H1 (cell line): ENCODE measurements at regions not wholly inside any gene's neighbourhood (a gene's known extent, or its start where the extent isn't known, plus 50 kb on each side); places are given as distances from the start of the nearest gene placed in this dataset.

Experiments used
- EGR1 ChIP-seq: IDR thresholded peaks from 2 replicates; pipeline ENCODE4 v1.6.1; 2011; ENCODE audit warnings: low read depth, low read length, borderline replicate concordance
- EZH2 ChIP-seq: fragments of 200-600 bp; sonication (generic); IDR thresholded peaks from 2 replicates; pipeline ENCODE4 v1.7.1; 2012; ENCODE audit warnings: low read depth, mild to moderate bottlenecking, moderate library complexity, low read length, inconsistent platforms; ENCODE audit not compliant: severe bottlenecking
- HDAC6 ChIP-seq: IDR thresholded peaks from one replicate; pipeline ENCODE4 v1.7.1; 2012; ENCODE audit warnings: low read depth, mild to moderate bottlenecking, inconsistent platforms, low read length, moderate library complexity
- KDM5A ChIP-seq: fragments of 200-600 bp; IDR thresholded peaks from 2 replicates; pipeline ENCODE4 v1.7.1; 2012; ENCODE audit warnings: mild to moderate bottlenecking, low read length, inconsistent platforms, mixed read lengths
- NRF1 ChIP-seq: IDR thresholded peaks from 2 replicates; pipeline ENCODE4 v1.6.1; 2011; ENCODE audit warnings: mild to moderate bottlenecking, low read depth, low read length, improper control_type of control experiment
- POLR2A ChIP-seq, 2 experiments: IDR thresholded peaks; 1 replicate in 1 of 2; 2 replicates in 1 of 2; pipeline ENCODE4 v1.6.1; 2011; ENCODE audit warnings: low read depth in 2 of 2, low read length in 2 of 2, mild to moderate bottlenecking in 2 of 2; ENCODE audit errors: control extremely low read depth in 1 of 2
- RAD21 ChIP-seq, 2 experiments: IDR thresholded peaks in 1 of 2; conservative IDR thresholded peaks in 1 of 2; 2 replicates each; pipeline ENCODE4 v1.6.1; 2011; ENCODE audit warnings: low read depth in 2 of 2, low read length in 2 of 2, improper control_type of control experiment in 1 of 2, inconsistent platforms in 1 of 2, mild to moderate bottlenecking in 1 of 2, moderate library complexity in 1 of 2
- SUZ12 ChIP-seq: fragments of 200-600 bp; sonication (generic); IDR thresholded peaks from 2 replicates; pipeline ENCODE4 v1.6.1; 2012; ENCODE audit warnings: mild to moderate bottlenecking, inconsistent platforms, low read length, moderate library complexity, mixed read lengths
- YY1 ChIP-seq: IDR thresholded peaks from 2 replicates; pipeline ENCODE4 v1.6.1; 2011; ENCODE audit warnings: low read depth, mild to moderate bottlenecking, low read length
- TF ChIP-seq, protein P1 (sequence below), 3 experiments: IDR thresholded peaks; 1 replicate in 2 of 3; 2 replicates in 1 of 3; pipeline versions ENCODE4 v1.5.1 to v1.6.1; 2011; ENCODE audit warnings: low read length in 3 of 3, mild to moderate bottlenecking in 3 of 3, inconsistent platforms in 2 of 3, low read depth in 1 of 3, moderate library complexity in 1 of 3; ENCODE audit not compliant: insufficient read depth in 1 of 3; ENCODE audit errors: control extremely low read depth in 1 of 3
- TF ChIP-seq, protein P2 (sequence below): IDR thresholded peaks from 2 replicates; pipeline ENCODE4 v1.6.1; 2011; ENCODE audit warnings: low read depth, mild to moderate bottlenecking, low read length; ENCODE audit not compliant: insufficient read depth
- TF ChIP-seq, protein P3 (sequence below): IDR thresholded peaks from 2 replicates; pipeline ENCODE4 v1.6.1; 2012; ENCODE audit warnings: inconsistent platforms

DNA sequence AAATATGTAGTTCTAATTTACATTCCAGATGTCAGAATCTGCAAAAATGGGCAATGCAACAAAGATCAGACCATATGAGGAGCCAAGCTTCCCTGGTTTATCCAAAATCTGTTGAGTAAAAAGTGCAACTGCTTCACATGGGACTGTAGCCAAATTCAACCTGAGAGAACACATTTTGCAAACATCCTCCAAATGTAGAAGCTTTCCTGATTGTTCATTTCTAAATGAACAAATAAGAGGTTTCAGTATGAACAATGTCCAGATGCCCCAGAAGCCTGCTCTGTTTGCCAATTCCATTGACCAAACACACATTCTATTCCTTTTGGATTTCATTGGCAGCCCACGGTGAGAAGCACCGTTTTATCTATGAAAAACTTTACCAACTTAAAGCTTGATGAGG is 117.9 kb upstream of the OSR1 start:
- TF ChIP-seq RAD21 (IDR thresholded peaks at IDR 0.05 in 1 of 2, conservative IDR thresholded peaks at IDR 0.05 in 1 of 2; ENCODE audit: low read depth in 2 of 2, low read length in 2 of 2) (no peak), HDAC6 (no peak), YY1 (no peak), EZH2 (no peak), SUZ12 (no peak), EGR1 (no peak), KDM5A (no peak), POLR2A (IDR thresholded peaks at IDR 0.05; ENCODE audit: control extremely low read depth in 1 of 2, low read depth in 2 of 2, low read length in 2 of 2) (no peak), NRF1 (no peak)
- TF ChIP-seq, protein P1, sequence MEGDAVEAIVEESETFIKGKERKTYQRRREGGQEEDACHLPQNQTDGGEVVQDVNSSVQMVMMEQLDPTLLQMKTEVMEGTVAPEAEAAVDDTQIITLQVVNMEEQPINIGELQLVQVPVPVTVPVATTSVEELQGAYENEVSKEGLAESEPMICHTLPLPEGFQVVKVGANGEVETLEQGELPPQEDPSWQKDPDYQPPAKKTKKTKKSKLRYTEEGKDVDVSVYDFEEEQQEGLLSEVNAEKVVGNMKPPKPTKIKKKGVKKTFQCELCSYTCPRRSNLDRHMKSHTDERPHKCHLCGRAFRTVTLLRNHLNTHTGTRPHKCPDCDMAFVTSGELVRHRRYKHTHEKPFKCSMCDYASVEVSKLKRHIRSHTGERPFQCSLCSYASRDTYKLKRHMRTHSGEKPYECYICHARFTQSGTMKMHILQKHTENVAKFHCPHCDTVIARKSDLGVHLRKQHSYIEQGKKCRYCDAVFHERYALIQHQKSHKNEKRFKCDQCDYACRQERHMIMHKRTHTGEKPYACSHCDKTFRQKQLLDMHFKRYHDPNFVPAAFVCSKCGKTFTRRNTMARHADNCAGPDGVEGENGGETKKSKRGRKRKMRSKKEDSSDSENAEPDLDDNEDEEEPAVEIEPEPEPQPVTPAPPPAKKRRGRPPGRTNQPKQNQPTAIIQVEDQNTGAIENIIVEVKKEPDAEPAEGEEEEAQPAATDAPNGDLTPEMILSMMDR (IDR thresholded peaks at IDR 0.05; ENCODE audit: control extremely low read depth in 1 of 3, insufficient read depth in 1 of 3, low read depth in 1 of 3, low read length in 3 of 3), result no peak
- TF ChIP-seq, protein P2, sequence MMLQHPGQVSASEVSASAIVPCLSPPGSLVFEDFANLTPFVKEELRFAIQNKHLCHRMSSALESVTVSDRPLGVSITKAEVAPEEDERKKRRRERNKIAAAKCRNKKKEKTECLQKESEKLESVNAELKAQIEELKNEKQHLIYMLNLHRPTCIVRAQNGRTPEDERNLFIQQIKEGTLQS, result no peak
- TF ChIP-seq, protein P3, sequence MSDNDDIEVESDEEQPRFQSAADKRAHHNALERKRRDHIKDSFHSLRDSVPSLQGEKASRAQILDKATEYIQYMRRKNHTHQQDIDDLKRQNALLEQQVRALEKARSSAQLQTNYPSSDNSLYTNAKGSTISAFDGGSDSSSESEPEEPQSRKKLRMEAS, result no peak
